Urinary bladder (tissue), 3 donors: ENCODE measurements at regions not wholly inside any gene's neighbourhood (a gene's known extent, or its start where the extent isn't known, plus 50 kb on each side); places are given as distances from the start of the nearest gene placed in this dataset.
"Not testable (repeated sequence)": the region's sequence is repeated elsewhere in the genome, so short reads cannot be mapped to it uniquely, and the experiment has no call there.

Experiments
- DNase-seq: peaks from one replicate; pipeline ENCODE4 v3.0.0-alpha.2; 2015; ENCODE audit errors: extremely low spot score
- H3K27ac ChIP-seq: one replicate; pipeline ENCODE4 v1.5.1; 2013; ENCODE audit warnings: low read depth, mild to moderate bottlenecking, moderate library complexity
- H3K36me3 ChIP-seq: one replicate; pipeline ENCODE4 v1.6.1; 2013; ENCODE audit warnings: mild to moderate bottlenecking, moderate library complexity; ENCODE audit not compliant: insufficient read depth
- H3K4me1 ChIP-seq: one replicate; pipeline ENCODE4 v1.6.1; 2013; ENCODE audit warnings: mild to moderate bottlenecking, moderate library complexity; ENCODE audit not compliant: insufficient read depth
- H3K4me3 ChIP-seq: one replicate; pipeline ENCODE4 v1.5.1; 2013; ENCODE audit warnings: low read depth, low read length
- WGBS: extraction: QIAGEN DNeasy Blood & Tissue Kit; methylation state at CpG from one replicate; pipeline ENCODE4 v1.1.7; 2013; 5-methylcytosine and 5-hydroxymethylcytosine counted together
- donor health status: healthy with polysubstance abuse.
- donor health status: healthy.

DNA sequence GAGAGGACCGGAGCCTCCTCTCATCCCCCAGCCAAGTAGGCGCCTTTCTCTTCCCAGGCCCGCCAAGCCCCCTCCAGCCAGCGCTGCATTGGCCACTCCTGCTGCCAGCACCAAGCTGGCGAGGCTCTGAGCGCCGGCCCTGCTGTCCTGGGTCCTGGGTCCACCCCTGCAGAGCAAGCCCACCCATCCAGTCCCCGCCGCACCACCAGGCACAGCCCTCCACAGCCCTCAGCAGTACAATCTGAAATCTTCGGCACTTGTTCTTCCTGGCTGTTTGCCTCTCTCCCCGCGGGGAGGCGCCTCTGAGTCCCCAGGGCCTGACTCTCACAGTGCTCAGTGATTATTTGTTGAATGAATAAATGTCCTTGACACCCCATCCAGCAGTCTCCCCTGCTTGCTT, 236.4 kb upstream of the SGCG start:
- 89% methylated on average over 13 of the region's 13 CpGs for WGBS

DNA sequence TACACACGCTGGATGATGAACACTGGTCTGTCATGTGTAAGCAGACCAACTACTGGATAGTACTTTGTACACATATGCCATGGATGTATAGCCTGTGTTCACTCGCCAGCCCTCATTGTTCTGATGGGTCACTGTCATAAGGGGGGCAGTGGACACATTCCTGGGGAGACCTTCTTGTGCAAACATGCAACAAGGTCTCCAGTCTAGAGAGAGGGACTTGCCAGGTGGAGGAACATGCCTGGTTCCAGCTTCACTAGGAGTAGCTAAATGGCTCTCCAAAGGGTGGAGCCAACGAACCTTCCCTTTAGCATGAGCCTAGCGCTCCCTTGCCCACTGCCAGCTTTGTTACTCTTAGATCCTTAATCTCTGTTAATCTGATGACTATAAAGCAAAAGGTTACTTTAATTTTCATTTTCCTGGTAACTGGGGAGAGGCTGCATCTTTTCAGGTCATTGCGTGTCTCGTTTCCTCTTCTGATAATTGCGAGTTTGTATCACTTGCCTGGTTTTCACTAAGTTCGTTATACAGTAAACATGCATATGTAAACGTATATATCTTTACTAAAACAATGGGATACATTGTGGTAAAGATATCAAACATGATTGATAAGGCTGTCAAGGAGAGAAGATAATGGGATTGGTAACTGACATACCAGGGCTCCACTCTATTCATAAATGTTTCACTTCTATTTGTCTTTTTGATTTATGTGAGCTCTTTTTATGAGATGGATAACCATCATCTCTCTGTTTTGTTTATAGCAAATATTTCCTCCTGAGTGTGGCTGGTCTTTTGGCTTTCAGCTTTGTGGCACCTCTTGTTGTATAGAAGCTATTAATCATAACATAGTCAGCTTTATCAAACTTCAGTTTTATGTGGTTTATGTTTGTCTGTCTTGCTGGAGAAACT, 235.2 kb upstream of the SGCG start:
- Histone ChIP-seq H3K27ac (no peak overlapping the region), H3K36me3 (no peaks in the 10 kb centered on the region), H3K4me3 (no peak overlapping the region), H3K4me1 (no peaks in the 10 kb centered on the region)
- 36% methylated on average over 9 of the region's 9 CpGs for WGBS
- DNase-seq = no peak

More for the DNA sequence above, 236.4 kb upstream of the SGCG start:
- Histone ChIP-seq H3K27ac (no peak overlapping the region), H3K36me3 (no peaks in the 10 kb centered on the region), H3K4me3 (no peak overlapping the region), H3K4me1 (no peaks in the 10 kb centered on the region)
- no peak for DNase-seq

DNA sequence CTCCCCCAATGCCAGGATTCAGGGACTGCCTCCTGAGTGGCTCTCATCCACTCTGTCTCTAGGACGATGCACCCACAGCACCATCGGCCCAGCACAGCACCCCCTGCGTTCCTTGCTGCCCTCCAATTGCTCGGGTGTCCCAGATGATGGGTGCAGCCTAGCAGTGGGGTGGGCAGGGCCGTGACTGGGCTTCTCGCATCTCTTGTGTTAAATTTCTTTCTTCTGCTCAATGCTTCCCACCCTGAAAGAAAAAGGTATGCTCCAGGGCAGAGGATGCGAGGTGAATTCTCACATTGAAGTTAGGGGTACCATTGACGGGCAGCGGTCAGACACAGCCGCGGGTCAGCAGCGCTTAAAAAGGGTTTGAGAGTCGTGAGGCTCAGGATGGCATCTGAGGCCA, 232.4 kb upstream of the SGCG start:
- WGBS = 94% methylated on average over 13 of the region's 13 CpGs
- no peak for DNase-seq
- no peak overlapping the region for H3K27ac ChIP-seq
- H3K4me3 ChIP-seq = no peak overlapping the region
- no peaks in the 10 kb centered on the region for H3K36me3 ChIP-seq
- no peaks in the 10 kb centered on the region for H3K4me1 ChIP-seq

DNA sequence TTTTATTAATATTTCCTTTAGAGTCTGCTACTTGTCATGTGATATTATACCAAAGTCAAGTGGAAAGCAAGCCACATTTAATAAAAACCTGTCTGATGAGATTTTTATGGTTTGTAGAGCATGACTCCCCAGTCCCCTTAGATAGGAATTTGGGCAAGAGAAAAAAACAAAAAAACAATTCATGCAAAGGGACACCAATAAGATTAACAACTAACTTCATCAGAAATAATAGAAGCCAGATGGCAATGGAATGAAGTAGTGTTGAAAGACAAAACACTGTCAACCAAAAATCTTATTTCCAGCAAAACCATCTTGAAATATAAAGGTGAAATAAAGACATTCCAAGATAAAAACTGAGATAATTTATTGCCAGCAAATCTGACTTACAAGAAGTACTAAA, 228.8 kb upstream of the SGCG start:
- not testable (repeated sequence) for H3K36me3 ChIP-seq, DNase-seq, H3K4me1 ChIP-seq, H3K27ac ChIP-seq, H3K4me3 ChIP-seq

DNA sequence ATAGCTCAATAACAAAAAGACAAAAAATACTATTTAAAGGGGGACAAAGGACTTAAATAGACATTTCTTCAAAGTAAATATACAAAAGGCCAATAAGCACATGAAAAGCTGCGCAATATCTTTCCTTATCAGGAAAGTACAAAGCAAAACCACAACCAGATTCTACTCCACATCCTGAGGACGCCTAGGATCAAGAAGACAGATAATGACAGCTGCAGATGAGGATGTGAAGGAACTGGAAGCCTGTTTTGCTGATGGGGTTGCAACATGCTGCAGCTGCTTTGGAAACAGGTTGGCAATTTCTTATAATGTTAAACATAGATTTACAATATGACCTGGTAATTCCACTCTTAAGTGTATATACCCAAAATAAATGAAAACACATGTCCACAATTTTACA, 225.6 kb upstream of the SGCG start:
- H3K27ac ChIP-seq, H3K4me1 ChIP-seq: not testable (repeated sequence)
- WGBS = 56% methylated on average over 2 of the region's 2 CpGs

DNA sequence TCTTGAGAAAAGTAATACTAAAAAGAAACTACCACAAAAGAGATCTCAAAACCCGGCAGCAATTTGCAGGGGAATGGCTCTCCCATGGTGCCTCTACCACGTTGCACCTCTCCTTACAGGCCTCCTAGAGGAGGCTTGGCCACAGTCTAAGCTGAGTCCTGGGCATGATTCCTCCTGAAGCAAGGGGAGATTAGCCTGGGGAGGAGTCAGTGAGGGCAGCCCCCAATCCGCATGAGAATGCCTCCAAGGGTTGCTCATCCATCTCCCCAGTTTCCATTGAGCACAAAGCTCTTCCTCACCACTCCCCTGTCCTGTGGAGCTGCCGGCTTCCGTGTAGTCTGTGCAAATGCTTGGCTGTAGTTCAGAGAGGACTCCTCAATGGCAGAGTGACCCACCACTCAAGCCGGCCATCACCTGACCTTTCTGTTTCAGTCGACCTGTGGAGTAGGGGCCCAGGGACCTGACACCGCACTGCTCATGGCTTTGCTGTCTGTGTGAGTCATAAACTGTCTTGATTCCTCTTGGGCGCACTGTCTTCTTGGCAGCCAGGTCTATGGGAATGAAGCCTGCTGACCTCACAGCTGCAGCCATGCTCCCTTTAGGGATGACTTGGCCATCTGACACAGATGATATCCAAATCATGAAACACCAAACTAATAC, 224.2 kb upstream of the SGCG start:
- not testable (repeated sequence) for H3K4me3 ChIP-seq, DNase-seq, H3K4me1 ChIP-seq, H3K36me3 ChIP-seq, H3K27ac ChIP-seq
- WGBS = 73% methylated on average over 9 of the region's 9 CpGs

More for the DNA sequence above, 225.6 kb upstream of the SGCG start:
- DNase-seq, H3K4me3 ChIP-seq, H3K36me3 ChIP-seq: not testable (repeated sequence)

DNA sequence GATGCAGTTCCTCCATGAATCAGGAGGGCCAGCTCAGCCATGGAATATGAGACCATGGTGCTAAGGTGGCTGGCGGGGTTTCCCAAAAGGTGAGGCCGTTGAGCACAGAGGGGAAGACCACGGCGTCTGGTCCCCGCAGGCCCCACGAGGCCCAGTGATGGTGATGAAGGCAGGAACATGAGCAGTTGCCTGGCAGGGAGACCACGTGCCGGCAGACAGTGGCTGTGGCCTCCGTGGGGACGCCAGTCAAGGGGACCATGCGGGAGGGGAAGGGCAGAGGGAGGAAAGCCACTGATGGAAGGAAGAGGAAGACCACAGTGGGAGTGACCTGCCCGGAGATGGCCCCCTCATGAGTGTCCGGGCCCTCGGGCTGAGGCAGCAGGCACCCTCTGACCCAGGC, 220.9 kb upstream of the SGCG start:
- H3K27ac ChIP-seq, H3K4me1 ChIP-seq, H3K36me3 ChIP-seq, H3K4me3 ChIP-seq, DNase-seq: not testable (repeated sequence)
- WGBS = 94% methylated on average over 11 of the region's 14 CpGs

DNA sequence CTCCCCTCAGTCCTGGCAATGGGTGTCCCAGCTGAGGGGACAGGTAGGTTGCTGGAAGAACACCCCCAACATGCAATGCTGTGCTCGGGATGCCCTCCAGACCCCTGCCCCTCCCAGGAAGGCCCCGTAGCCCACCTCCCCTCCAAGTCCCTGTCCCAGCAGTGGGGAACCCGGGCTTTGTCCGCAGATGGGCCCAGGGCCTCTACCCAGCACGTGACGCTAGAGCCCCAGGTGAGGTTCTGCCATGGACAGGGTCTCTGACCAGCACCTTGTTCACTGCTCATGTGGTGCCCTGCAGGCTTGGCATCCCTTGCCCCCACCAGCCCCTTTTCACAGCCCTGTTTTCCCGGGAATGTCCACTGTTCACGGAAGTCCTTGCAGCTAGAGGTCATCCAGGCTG, 220.0 kb upstream of the SGCG start:
- DNase-seq = no peak
- Histone ChIP-seq H3K4me1 (no peaks in the 10 kb centered on the region), H3K4me3 (no peak overlapping the region), H3K36me3 (no peaks in the 10 kb centered on the region), H3K27ac (no peak overlapping the region)
- WGBS = 93% methylated on average over 8 of the region's 8 CpGs

DNA sequence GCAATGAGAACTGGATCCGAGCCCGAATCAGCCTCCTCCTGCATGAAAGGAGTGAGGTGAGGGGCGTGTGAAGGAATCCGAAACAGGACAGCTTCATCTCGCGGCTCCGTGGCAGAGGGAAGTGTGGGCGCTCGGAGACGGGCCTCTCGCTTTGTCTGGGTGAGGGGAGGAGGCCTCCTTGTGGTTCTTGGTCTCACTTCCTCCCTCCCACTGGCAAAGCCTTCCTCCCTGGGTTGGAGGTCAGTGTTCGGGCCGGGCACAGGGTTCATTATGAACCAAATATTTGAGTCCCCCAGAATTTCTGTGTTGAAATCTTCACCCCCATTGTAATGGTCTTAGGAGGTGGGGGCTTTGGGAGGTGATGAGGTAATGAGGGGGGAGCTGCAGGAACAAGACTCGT, 219.4 kb upstream of the SGCG start:
- H3K4me3 ChIP-seq, H3K4me1 ChIP-seq, DNase-seq, H3K36me3 ChIP-seq, H3K27ac ChIP-seq: not testable (repeated sequence)
- 90% methylated on average over 11 of the region's 14 CpGs for WGBS

DNA sequence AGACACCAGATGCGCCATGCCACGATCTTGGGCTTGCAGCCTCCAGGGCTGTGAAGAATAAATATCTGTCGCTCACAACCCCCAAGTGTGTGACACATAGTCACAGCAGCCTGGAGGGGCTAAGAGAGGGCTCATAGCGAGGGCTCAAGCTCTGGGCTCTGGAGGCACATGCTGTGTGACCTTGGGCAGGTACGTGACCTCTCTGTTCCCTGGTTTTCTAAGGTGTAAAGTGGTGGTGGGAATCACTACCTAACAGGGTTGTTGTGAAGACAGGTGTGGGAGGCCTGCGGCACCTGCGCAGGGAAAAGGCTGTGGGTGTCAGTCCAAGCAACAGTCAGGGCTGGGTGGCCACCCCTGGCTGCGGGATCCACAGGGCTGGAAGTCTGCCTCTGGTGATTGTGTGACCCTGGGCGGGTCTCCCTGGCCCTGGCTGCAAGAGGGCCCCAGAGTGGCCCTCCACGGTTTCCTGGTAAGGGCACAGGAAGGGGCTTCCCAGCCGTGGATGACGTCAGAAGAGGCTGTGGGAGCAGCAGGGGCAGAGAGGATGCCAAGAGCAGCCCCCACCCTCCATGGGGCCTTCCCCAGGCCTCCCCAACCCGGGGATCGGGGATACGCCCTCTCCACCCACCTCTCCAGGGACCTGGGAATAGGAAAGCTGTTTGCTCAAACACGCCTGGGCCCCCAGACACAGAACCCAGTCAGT, 218.8 kb upstream of the SGCG start:
- DNase-seq = no peak
- Histone ChIP-seq H3K36me3 (no peaks in the 10 kb centered on the region), H3K27ac (no peak overlapping the region), H3K4me3 (no peak overlapping the region), H3K4me1 (no peaks in the 10 kb centered on the region)
- 75% methylated on average over 16 of the region's 16 CpGs for WGBS

DNA sequence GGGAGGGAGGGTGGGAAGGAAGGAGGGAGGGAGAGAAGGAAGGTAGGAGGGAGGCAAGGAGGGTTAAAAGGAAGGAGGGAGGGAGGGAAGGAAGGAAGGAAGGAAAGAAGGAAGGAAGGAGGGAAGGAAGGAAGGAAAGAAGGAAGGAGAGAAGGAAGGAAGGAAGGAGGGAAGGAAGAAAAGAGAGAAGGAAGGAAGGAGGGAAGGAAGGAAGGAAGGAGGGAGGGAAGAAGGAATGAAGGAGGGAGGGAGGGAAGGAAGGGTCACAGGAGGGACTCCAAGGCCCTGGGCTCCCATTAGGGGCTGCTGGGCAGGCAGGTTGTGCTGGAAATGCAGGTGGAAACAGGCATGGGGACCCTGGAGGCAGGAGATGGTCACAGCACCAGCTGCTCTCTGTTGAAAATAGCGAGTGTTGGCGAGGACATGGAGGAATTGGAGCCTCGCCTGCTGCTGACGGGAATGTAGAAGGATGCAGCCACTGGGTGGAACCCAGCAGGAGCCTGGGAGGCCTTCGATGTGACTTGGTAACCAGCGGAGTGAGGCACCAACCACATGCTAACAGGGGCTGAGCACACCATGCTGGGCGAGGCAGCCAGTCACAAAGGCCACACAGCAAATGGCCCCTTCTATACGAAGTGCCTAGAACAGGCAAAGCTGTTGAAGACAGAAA, 217.3 kb upstream of the SGCG start:
- WGBS = 70% methylated on average over 8 of the region's 8 CpGs
- not testable (repeated sequence) for H3K4me3 ChIP-seq, H3K27ac ChIP-seq, H3K36me3 ChIP-seq, H3K4me1 ChIP-seq, DNase-seq

DNA sequence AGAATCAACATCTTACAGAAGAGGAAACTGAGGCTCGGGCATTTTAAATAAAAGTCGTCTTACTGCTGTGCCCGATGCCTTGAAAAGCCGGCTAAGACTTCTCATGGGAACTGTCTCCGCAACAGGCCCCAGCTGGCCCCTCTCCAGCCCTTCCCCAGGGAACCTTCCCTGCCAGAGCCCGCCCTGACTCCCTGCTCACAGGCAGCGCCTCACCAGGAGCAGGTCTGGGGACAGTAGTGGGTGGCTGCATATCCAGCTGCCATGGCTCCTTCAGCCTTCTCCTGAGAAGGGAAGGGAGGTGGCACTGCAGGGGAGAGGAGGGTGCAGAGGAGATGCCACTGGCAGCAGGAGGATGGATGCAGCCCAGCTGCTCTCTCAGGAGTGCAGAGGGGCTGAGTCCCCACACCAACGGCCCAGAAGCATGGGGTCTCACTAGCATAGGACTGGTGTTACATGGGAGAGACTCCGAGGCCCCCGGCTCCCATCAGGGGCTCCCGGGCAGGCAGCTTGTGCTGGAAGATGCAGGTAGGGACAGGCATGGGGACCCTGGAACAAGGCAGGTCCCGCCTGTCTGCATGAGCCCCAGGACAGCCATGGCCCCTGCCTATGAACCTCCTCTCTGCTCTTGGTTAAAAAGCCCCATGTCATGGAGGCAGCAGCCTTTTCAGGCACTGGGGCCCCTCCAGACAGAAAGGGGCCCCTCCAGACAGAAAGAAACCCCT, 216.4 kb upstream of the SGCG start:
- Histone ChIP-seq H3K4me3 (no peak overlapping the region), H3K27ac (no peak overlapping the region), H3K36me3 (no peaks in the 10 kb centered on the region), H3K4me1 (no peaks in the 10 kb centered on the region)
- WGBS = 60% methylated on average over 12 of the region's 12 CpGs
- no peak for DNase-seq
